GM19328 (cell line): ENCODE measurements at regions not wholly inside any gene's neighbourhood (a gene's known extent, or its start where the extent isn't known, plus 50 kb on each side); places are given as distances from the start of the nearest gene placed in this dataset.
"Not testable (repeated sequence)": the region's sequence is repeated elsewhere in the genome, so short reads cannot be mapped to it uniquely, and the experiment has no call there.

Source experiments
- ATAC-seq: cut with Tn5 transposase; IDR thresholded peaks from one replicate; pipeline ENCODE4 v1.9.1; 2021; ENCODE audit warnings: mild to moderate bottlenecking, moderate library complexity; ENCODE audit not compliant: unreplicated experiment

DNA sequence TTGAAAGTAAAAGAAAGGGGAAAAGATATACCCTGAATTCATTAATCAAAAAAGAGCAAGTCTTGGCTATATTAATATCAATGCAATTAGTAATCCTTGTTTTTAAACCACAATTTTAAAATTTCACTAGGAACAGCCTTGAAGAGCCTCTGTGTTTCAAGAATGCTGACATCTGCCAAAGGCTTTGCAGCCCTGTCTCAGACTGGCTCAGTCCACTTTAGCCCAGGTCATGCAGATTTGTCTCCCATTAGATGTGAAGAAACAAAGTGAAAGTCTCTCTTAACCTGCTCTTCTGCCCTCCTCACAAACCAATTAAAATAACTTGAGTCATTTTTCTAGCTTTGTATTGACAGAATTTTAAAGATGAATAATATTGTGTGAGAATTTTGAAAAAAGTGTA is 102.7 kb upstream of the CARMIL1 start:
- ATAC-seq: no peak

- no peak for ATAC-seq
These were observed 101.6 kb upstream of the CARMIL1 start for GRCh38 chr6:25177500-25178028.

DNA sequence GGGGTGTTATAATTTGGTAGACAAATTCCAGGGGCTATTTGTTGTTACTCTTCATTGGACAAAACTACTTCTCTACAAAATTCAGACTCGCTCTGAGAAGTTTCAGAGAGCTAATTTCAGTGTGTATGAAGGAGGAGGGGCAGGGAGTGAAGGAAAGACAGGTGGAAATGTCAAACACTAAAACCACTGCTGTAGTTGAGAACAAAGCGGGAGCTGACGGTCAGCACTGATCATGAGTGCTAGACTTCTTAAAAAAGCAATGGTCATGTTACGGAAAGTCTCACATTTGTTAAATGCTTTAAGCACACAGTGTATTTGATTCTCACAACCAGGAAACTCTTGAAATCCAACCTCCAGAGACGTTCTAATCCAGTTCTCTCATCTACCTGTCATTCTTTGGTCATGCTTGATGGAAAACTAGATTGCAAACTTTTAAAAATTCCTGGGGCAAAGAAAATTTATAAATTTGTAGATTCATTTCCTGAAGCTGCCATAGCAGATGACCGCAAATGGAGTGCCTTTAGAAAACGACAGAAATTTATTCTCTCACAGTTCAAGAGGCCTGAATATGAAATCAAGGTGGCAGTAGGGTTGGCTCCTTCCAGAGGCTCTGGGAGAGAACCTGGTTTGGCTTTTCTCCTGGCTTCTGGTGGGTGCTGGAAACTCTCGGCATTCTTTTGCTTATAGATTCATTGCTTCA is 100.7 kb upstream of the CARMIL1 start:
- ATAC-seq: no peak

DNA sequence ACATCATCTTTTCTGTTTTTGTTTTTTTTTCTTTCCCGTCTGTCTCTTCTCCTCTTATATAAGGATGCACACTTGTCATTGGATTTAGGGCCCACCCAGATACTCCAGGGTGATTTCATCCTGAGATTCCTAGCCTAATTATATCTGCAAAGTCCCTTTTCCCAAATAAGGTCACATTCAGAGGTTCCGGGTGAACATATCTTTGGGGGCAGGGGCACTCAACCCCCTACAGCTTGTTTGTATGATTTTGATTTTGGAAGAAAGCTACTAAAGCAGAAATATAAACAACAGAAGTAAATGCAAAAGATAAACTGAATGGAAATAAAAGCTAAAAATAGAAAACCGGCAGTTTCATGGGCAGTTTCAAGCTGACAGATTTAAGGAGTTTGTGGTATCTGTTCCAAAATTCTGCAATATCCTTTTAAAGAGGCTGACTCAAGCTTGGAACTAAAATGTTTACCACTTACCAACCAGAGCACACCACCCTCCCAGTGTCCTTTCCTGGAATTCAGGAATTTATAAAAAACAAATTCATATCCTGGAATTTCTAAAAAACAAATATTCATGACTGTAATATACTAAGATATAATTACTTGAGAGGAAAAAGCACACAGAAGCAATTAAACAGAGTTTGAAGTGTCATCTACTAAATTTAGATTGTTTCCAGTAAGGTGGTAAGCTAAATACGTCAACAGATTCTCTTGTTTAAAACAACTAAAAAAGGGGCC is 100.0 kb upstream of the CARMIL1 start:
- no peak for ATAC-seq

DNA sequence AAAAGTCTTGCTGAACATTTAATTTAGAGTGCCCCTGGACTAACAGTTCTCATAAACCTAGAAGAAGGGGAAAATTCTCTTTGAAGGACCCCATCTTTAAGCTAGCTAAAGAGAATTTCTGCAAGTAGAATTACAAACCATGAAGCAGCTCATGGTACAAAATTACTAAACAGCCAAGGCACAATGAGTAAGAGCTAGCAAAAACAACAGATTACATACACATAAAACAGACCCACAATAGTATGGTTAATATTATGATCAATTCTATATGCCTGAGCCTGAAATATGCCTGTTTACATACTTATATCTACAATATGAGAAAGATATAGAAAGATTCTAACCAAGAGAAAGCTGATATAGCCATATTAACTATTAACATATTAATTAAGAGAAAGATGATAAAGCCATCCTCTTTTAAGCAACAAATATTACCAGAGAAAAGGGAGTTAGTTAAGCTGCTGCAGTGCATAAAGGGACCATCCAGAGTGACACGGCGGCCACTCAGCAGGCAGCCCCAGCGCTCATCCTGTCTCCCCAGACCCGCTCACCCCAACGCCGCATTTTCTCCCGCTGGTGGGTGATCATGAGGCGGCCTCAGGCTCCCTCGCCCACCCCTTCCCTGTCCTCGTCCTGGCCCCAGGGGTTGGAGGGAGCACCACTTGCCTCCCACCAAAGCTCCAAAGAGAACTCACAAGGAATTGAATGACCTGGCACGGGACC is 98.4 kb upstream of the CARMIL1 start:
- no peak for ATAC-seq

DNA sequence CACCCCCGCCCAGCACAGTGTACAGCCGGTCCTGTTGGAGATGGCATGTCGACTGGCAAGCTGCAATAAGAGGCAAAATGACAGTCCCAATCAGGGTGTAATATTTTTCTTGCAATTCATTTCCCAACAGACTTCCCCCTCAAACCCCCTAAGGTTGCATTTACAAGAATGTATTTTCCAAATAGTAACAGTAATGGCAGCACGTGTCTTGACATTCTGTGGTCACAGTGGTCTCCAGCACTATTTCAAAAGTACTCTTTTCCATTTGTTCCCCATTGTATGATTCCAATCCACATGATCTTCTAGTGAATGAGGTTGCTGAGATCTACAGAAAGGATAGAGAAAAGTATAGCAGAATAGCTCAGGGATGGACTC is 97.8 kb upstream of the CARMIL1 start:
- no peak for ATAC-seq

DNA sequence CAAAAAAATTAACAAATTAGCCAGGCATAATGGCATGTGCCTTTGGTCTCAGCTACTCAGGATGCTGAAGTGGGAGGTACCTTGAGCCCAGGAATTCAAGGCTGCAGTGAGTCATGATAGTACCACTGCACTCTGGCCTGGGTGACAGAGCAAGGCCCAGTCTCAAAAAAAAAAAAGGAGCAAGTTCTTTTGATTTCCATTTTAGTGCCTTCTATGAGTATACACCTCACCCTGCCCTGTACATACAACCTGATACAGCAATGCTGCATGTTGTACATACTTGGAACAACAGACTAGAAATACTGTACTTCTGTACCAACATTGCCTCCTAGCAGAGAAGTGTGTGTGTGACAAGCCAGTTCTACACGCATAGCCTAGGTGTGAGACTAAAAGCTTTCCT is 97.3 kb upstream of the CARMIL1 start:
- no peak for ATAC-seq

GRCh38 chr6:25186919-25187318 is 92.3 kb upstream of the CARMIL1 start:
- ATAC-seq: no peak

- no peak for ATAC-seq
These were observed 90.9 kb upstream of the CARMIL1 start for GRCh38 chr6:25188232-25188631.

DNA sequence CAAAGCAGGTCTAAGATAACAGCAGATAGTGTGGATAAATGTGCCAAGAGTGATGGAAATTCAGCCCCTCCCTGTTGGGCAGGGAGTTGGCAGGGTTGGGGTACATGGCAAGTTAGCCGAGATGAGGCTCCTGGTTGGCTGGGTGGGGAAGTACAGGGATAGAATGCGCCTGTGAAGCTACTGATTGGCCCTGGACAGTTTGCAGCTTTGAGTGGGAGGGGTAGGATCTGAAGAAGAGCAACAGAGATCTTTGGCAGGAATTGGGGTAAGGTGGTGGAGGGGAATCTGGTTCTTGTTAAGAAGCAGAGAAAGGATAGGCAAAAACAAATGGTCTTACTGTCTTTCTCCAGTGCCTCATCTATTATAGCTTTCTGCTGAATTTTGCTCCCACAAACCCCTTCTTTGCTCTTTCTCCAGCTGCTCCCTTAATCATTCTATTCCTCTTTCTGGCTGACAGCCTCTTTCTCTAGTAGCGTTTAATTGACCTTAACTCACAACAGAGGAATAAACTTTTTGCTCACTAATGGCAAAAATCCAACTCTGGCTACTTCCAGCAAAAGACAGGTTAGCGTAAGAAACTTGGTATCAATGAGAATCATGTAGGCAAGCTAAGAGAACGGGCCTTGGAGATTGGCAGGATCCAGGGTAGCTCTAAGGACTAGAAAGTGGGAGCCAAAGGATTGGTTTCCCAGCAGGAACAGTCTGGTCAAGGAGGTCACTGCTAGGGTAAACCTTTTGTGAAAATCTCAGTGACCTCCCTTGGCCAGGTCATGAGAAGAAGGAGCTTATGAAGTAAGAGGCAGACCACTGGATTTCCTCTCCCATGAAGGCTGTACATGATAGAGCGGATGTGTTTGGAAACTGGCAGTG is 86.3 kb upstream of the CARMIL1 start:
- no peak for ATAC-seq

- no peak for ATAC-seq
These were observed 85.6 kb upstream of the CARMIL1 start for GRCh38 chr6:25193460-25194171.

DNA sequence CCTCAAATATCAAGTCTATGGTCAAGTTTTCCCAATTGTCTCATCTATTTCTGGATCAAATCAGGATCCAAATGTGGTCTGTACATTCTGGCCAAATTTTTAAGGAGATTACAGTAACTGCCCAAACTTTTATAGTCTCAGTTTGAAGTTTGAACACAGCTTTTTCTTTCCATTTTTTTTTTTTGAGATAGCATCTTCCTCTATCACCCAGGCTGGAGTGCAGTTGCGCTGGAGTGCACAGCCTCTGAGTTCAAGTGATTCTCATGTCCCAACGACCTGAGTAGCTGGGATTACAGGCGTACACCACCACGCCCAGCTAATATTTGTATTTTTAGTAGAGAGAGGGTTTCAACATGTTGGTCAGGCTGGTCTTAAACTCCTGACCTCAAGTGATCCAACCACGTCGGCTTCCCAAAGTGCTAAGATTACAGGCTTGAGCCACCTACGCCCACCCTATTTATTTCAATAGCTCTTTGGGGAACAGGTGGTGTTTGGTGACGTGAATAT is 84.9 kb upstream of the CARMIL1 start:
- ATAC-seq: no peak

DNA sequence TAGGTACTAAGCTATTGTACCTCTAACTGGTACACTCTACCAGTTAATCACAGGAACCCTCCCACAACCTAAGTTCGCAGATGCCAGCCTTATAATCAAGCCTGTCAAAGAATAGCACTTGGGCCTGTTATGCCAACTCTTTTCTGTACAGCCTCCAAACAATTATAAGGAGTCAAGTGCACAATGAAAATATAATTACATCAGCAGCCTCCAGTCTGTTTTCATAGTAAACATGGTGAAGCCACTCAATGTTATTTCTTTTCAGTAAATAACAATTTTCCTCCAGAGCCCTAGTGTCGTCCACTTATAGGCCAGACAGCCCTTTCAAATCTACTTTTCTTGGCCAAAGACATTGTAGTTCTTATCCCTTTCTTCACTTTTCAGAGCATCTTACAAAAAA is 82.7 kb upstream of the CARMIL1 start:
- no peak for ATAC-seq

DNA sequence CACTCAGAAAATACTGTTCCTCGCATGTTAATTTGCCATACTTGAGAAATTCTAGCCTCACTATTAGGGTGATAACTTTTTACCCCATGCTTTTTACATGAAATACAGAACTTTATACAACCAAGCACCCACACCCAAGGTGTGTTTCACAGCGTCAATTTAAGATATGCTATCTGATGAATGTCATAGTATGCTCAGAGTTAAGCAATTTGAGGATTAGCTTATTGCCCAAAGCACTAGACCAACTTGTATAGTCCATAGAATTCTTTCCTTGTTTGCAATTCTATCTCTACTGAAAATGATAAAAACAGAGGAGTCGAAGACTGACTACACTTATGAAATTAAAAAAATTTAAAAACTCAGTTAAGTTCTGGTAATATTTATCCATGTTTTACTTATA is 82.1 kb upstream of the CARMIL1 start:
- no peak for ATAC-seq

- no peak for ATAC-seq
These were observed 79.6 kb upstream of the CARMIL1 start for GRCh38 chr6:25199544-25199943.

DNA sequence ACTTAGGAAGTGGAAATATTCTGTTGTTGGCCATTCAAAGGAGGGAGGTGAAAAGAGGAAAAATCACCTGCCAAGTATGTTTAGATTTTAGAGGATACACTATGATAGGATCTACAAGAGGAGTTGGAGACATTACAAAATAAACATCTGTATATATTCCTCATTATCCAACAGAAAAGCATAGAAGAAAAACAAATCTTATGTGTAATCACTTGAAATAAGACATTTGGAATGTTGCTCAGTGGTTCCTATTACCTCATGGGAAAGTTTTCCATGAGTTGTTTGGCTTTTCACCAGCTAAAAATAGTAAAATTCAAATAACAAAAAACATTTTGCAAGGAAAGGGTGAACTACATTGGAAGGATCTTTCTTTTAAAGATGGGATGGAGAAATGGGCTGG is 76.7 kb upstream of the CARMIL1 start:
- ATAC-seq: no peak

DNA sequence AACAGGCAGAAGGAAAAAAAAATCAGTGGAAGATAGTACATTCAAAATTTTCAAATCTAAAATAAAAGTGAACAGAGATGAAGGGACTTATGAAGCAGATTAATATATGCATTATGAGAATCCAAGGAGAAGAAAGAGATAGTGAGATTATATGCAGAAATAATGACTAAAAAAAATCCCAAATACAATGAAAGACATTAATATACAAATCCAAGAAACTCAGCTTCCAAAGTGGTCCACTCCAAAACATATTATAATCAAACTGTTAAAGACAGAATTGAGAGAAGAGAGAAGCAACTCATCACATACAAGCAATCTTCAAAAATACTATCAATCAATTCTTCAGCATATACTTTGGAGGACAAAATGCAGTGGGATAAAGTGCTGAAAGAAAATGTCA is 73.5 kb upstream of the CARMIL1 start:
- ATAC-seq: no peak

GRCh38 chr6:25207453-25208155 is 71.6 kb upstream of the CARMIL1 start:
- not testable (repeated sequence) for ATAC-seq

- no peak for ATAC-seq
These were observed 63.3 kb upstream of the CARMIL1 start for GRCh38 chr6:25215881-25216280.
